B cell (primary cell): ENCODE measurements at regions not wholly inside any gene's neighbourhood (a gene's known extent, or its start where the extent isn't known, plus 50 kb on each side); places are given as distances from the start of the nearest gene placed in this dataset.

Experiments
- EZH2 ChIP-seq: IDR thresholded peaks from 2 replicates; pipeline ENCODE4 v1.6.1; 2012; ENCODE audit warnings: borderline replicate concordance, low read depth, mild to moderate bottlenecking, moderate library complexity, low read length; ENCODE audit not compliant: insufficient read depth, poor library complexity, severe bottlenecking
- TF ChIP-seq, protein P1 (sequence below): fragments of 200-600 bp; IDR thresholded peaks from one replicate; pipeline ENCODE4 v1.8.0; 2022; ENCODE audit warnings: antibody characterized with exemption, mild to moderate bottlenecking

DNA sequence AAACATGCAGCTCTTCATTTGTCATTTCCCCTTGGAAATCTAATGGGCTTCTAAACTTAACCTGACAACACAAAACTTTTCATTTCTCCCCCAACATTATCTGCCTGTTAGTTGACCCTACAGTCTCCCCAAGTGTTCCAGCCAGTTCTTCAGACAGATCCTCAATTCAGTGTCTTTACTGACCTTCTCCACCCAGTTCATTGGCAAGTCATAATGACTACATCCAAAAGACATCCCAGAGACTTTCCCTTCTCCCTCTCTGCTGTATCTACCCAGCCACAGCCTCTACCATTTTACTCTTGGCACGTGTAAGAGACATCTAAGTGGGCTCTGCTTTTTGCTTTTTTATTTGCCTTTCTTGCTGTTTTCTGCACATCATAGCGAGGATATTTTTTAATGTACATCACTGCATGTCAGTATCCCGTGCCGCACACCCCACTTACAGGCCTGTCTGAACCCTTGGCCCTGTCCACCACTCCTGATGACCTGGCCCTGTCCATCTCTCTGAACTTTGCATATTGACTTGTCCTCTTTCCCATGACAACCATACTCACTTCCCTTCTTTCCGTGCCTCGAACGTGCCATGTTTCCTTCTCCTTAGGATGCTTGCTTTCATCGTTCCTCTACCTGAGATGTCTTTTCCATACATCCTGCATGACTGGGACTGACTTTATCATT, 391.9 kb downstream of the IRS2 start:
- TF ChIP-seq, protein P1, sequence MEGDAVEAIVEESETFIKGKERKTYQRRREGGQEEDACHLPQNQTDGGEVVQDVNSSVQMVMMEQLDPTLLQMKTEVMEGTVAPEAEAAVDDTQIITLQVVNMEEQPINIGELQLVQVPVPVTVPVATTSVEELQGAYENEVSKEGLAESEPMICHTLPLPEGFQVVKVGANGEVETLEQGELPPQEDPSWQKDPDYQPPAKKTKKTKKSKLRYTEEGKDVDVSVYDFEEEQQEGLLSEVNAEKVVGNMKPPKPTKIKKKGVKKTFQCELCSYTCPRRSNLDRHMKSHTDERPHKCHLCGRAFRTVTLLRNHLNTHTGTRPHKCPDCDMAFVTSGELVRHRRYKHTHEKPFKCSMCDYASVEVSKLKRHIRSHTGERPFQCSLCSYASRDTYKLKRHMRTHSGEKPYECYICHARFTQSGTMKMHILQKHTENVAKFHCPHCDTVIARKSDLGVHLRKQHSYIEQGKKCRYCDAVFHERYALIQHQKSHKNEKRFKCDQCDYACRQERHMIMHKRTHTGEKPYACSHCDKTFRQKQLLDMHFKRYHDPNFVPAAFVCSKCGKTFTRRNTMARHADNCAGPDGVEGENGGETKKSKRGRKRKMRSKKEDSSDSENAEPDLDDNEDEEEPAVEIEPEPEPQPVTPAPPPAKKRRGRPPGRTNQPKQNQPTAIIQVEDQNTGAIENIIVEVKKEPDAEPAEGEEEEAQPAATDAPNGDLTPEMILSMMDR: no peak
- no peak for TF ChIP-seq EZH2
